Daoy (cell line): ENCODE measurements at regions not wholly inside any gene's neighbourhood (a gene's known extent, or its start where the extent isn't known, plus 50 kb on each side); places are given as distances from the start of the nearest gene placed in this dataset.

ENCODE experiments used
- DNase-seq: peaks from one replicate; pipeline ENCODE4 v3.0.0-alpha.2; 2015; ENCODE audit warnings: low read depth

- DNase-seq = no peak
Observed at GRCh38 chr5:68379275-68380036, 163.9 kb downstream of the PIK3R1 start.

GRCh38 chr5:68380078-68380477 lies 164.5 kb downstream of the PIK3R1 start:
- DNase-seq = no peak

GRCh38 chr5:68381060-68381459 lies 165.5 kb downstream of the PIK3R1 start:
- DNase-seq = no peak

- DNase-seq = no peak
Observed at GRCh38 chr5:68381909-68382308, 166.4 kb downstream of the PIK3R1 start.

- no peak for DNase-seq
Observed at GRCh38 chr5:68382640-68383039, 167.1 kb downstream of the PIK3R1 start.

GRCh38 chr5:68383888-68384310 lies 168.3 kb downstream of the PIK3R1 start:
- no peak for DNase-seq

GRCh38 chr5:68384936-68385594 lies 169.5 kb downstream of the PIK3R1 start:
- DNase-seq = no peak

- DNase-seq = no peak
Observed at GRCh38 chr5:68385936-68386335, 170.4 kb downstream of the PIK3R1 start.

- no peak for DNase-seq
Observed at GRCh38 chr5:68387074-68387796, 171.7 kb downstream of the PIK3R1 start.

GRCh38 chr5:68389618-68390017 lies 174.1 kb downstream of the PIK3R1 start:
- DNase-seq = no peak

GRCh38 chr5:68392617-68393016 lies 177.1 kb downstream of the PIK3R1 start:
- DNase-seq = no peak

- DNase-seq = no peak
Observed at GRCh38 chr5:68395302-68395701, 179.7 kb downstream of the PIK3R1 start.

- DNase-seq = no peak
Observed at GRCh38 chr5:68395926-68396511, 180.5 kb downstream of the PIK3R1 start.

GRCh38 chr5:68396722-68397121 lies 181.2 kb downstream of the PIK3R1 start:
- DNase-seq = peak; percentile 25

- no peak for DNase-seq
Observed at GRCh38 chr5:68398146-68398812, 182.7 kb downstream of the PIK3R1 start.

- no peak for DNase-seq
Observed at GRCh38 chr5:68403301-68403700, 187.7 kb downstream of the PIK3R1 start.

GRCh38 chr5:68404246-68404645 lies 188.7 kb downstream of the PIK3R1 start:
- no peak for DNase-seq

- peak; percentile 45 for DNase-seq
Observed at GRCh38 chr5:68405026-68405684, 189.6 kb downstream of the PIK3R1 start.

GRCh38 chr5:68405784-68406743 lies 190.5 kb downstream of the PIK3R1 start:
- DNase-seq = no peak

- DNase-seq = no peak
Observed at GRCh38 chr5:68406767-68407241, 191.2 kb downstream of the PIK3R1 start.
